Hepatocyte (in vitro differentiated cells): ENCODE measurements at regions not wholly inside any gene's neighbourhood (a gene's known extent, or its start where the extent isn't known, plus 50 kb on each side); places are given as distances from the start of the nearest gene placed in this dataset.

Experiments
- CTCF ChIP-seq: fragments of 200-600 bp; sonication (generic); IDR thresholded peaks from 2 replicates; pipeline ENCODE4 v1.5.1; 2016; ENCODE audit warnings: antibody characterized with exemption, mild to moderate bottlenecking; ENCODE audit not compliant: poor library complexity
- EZH2phosphoT487 ChIP-seq: fragments of 200-600 bp; sonication (generic); IDR thresholded peaks from one replicate; pipeline ENCODE4 v1.6.1; 2018; ENCODE audit warnings: antibody characterized with exemption, mild to moderate bottlenecking, low read depth, moderate library complexity; ENCODE audit not compliant: unreplicated experiment, severe bottlenecking

GRCh38 chr5:116912221-116912620, 337.6 kb upstream of the SEMA6A start:
- TF ChIP-seq EZH2phosphoT487 (no peak), CTCF (no peak)
